Renal cortical epithelial cell (primary cell): ENCODE measurements at regions not wholly inside any gene's neighbourhood (a gene's known extent, or its start where the extent isn't known, plus 50 kb on each side); places are given as distances from the start of the nearest gene placed in this dataset.

ENCODE experiments used
- DNase-seq: peaks from one replicate; pipeline ENCODE4 v3.0.0-alpha.2; 2011; ENCODE audit warnings: low read depth

GRCh38 chr5:160903076-160903475, 51.1 kb upstream of the ATP10B start:
- DNase-seq, result no peak
